OCI-LY7 (cell line): ENCODE measurements at regions not wholly inside any gene's neighbourhood (a gene's known extent, or its start where the extent isn't known, plus 50 kb on each side); places are given as distances from the start of the nearest gene placed in this dataset.

ENCODE experiments used
- EZH2phosphoT487 ChIP-seq: fragments of 200-600 bp; sonication (generic); IDR thresholded peaks from 2 replicates; pipeline ENCODE4 v1.6.1; 2018; ENCODE audit warnings: low read depth, borderline replicate concordance, mild to moderate bottlenecking, mixed run types, antibody characterized with exemption, low read length, moderate library complexity, mixed read lengths
- TF ChIP-seq, protein P1 (sequence below): fragments of 200-600 bp; sonication (generic); conservative IDR thresholded peaks from 2 replicates; pipeline ENCODE4 v1.5.1; 2014; ENCODE audit warnings: mild to moderate bottlenecking, antibody characterized with exemption, low read length, moderate library complexity, mixed read lengths

DNA sequence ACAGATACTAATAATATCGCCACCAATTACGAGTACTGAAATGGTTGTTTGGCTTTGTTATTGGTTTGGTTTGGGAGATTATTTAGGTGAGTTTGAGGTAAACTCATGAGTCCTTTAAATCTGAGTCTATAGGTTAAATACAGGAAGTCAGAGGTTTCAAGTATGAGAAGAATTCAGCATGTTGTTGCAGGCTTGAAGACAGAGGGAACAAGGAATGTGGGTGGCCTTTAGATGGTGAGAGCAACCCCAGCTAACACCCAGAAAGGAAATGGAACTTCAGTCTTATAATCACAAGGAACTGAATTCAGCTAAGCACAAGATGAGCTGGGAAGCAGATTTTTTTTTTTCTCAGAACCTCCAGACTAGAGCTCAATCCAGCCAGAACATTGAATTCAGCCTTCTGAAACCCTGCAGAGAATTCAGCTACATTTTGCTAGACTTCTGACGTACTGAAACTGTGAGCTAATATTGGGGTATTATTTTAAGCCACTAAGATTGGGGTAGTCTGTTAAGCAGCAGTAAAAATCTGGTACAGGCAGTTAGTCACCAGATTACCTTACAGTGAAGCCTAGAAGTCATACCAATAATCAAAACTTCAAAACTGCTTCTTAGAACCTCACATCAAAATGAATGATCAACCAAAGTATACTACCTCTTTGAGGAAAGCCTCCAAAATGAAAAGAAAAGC, 216.0 kb upstream of the PUM3 start:
- TF ChIP-seq, protein P1, sequence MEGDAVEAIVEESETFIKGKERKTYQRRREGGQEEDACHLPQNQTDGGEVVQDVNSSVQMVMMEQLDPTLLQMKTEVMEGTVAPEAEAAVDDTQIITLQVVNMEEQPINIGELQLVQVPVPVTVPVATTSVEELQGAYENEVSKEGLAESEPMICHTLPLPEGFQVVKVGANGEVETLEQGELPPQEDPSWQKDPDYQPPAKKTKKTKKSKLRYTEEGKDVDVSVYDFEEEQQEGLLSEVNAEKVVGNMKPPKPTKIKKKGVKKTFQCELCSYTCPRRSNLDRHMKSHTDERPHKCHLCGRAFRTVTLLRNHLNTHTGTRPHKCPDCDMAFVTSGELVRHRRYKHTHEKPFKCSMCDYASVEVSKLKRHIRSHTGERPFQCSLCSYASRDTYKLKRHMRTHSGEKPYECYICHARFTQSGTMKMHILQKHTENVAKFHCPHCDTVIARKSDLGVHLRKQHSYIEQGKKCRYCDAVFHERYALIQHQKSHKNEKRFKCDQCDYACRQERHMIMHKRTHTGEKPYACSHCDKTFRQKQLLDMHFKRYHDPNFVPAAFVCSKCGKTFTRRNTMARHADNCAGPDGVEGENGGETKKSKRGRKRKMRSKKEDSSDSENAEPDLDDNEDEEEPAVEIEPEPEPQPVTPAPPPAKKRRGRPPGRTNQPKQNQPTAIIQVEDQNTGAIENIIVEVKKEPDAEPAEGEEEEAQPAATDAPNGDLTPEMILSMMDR: no peak
- no peak for TF ChIP-seq EZH2phosphoT487
